ENCODE measurements at regions not wholly inside any gene's neighbourhood (a gene's known extent, or its start where the extent isn't known, plus 50 kb on each side); places are given as distances from the start of the nearest gene placed in this dataset. TPM values are rescaled to one million over a fixed set of nuclear protein-coding genes. Genes with fewer than 3 reads are reported as not detected.

DNA sequence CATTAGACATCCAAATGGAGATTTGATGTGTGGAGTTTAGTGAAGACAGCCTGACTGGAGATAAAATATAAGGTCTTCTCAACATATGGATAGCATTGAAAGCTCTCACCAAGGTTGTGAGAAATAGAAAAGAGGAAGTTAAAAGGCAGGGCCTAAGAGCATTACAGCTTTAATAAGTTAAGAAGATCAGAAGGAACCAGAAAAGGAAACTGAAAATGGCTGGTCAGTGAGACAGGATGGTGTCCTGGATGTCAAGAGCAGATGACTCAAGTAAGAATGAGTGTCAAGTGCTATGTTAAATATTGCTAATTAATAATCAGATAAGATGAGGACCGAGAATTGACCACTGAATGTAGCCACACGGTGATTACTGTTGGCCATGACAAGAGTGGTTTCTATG is 642.9 kb downstream of the STPG2 start:
- no peak overlapping the region for H3K27ac ChIP-seq
- H3K4me3 ChIP-seq (replicated peaks in 1 of 3): no peak overlapping the region
- no peaks in the 10 kb centered on the region for H3K4me1 ChIP-seq
- no peak for DNase-seq
- no peaks in the 10 kb centered on the region for H3K27me3 ChIP-seq
- intact Hi-C loops (cut with DNase I): loop anchor here (10.0 kb wide), 1 partner anchor 594 kb away; no protein-coding TSS in a partner anchor
- no peaks in the 10 kb centered on the region for H3K36me3 ChIP-seq
- H3K9me3 ChIP-seq: no peaks in the 10 kb centered on the region
- TF ChIP-seq POLR2A (IDR thresholded peaks at IDR 0.05): no peak
- TF ChIP-seq, protein P1, sequence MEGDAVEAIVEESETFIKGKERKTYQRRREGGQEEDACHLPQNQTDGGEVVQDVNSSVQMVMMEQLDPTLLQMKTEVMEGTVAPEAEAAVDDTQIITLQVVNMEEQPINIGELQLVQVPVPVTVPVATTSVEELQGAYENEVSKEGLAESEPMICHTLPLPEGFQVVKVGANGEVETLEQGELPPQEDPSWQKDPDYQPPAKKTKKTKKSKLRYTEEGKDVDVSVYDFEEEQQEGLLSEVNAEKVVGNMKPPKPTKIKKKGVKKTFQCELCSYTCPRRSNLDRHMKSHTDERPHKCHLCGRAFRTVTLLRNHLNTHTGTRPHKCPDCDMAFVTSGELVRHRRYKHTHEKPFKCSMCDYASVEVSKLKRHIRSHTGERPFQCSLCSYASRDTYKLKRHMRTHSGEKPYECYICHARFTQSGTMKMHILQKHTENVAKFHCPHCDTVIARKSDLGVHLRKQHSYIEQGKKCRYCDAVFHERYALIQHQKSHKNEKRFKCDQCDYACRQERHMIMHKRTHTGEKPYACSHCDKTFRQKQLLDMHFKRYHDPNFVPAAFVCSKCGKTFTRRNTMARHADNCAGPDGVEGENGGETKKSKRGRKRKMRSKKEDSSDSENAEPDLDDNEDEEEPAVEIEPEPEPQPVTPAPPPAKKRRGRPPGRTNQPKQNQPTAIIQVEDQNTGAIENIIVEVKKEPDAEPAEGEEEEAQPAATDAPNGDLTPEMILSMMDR (IDR thresholded peaks at IDR 0.05): no peak
- WGBS, 2 donors: 92 to 97% methylated on average over 2 of the region's 2 CpGs

DNA sequence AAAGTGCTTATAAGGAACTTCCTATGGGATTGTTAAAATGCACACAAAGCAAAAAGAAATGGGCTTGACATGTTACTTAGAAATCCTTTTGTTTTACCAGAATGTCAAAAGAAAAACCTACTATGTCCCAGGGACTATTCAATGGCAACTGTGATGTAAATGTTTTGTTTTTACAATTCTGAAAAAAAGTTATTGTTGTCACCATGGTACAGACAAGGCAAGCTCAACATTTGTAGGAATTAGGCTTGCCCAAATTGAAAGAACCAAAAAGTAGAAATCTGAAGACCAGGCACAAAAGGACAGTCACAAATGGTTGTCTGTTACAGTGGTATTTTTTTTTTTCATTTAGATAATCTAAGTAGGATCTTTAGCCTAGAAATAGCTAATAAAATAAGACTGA is 638.6 kb downstream of the STPG2 start:
- H3K4me1 ChIP-seq: no peaks in the 10 kb centered on the region
- H3K27ac ChIP-seq: no peak overlapping the region
- no peaks in the 10 kb centered on the region for H3K36me3 ChIP-seq
- no peaks in the 10 kb centered on the region for H3K27me3 ChIP-seq
- H3K4me3 ChIP-seq (replicated peaks in 1 of 3): no peak overlapping the region
- TF ChIP-seq, protein P1 (IDR thresholded peaks at IDR 0.05): no peak
- TF ChIP-seq POLR2A (IDR thresholded peaks at IDR 0.05): no peak
- no peak for DNase-seq
- intact Hi-C loops (cut with DNase I): loop anchor here (10.0 kb wide), 1 partner anchor 590 kb away; no protein-coding TSS in a partner anchor
- no peaks in the 10 kb centered on the region for H3K9me3 ChIP-seq

DNA sequence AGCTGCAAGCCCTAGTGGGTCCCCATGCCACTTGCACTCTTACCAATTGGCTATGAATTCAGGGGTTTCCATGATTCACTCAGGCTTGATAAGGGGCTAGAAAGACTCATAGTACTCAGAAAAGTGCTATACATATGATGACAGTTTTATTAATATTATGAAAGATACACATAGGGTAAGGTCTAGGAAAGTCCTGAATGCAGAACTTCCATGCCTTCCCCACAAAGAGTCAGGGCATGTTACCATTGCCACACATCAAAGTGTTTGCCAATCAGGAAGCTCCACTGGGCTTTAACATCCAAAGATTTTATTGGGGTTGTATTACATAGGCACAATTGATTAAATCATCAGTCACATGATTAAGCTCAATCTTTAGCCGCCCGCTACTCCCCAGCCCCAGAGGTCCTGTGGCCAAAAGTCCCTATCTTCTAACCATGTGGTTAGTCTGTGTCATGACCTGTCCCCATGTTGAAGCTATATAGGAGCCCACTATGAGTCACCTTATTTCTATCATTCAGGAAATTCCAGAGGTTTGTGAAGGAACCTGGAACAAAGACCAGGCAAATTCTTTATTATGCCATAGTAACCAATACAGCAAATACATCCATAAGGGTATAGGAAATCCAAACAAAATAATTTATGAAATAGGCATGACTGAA is 635.6 kb downstream of the STPG2 start:
- TF ChIP-seq, protein P1 (IDR thresholded peaks at IDR 0.05): no peak
- TF ChIP-seq POLR2A (IDR thresholded peaks at IDR 0.05): no peak
- Histone ChIP-seq H3K9me3 (no peaks in the 10 kb centered on the region), H3K27me3 (no peaks in the 10 kb centered on the region), H3K4me1 (no peaks in the 10 kb centered on the region), H3K4me3 (replicated peaks in 1 of 3) (no peak overlapping the region), H3K27ac (no peak overlapping the region), H3K36me3 (no peaks in the 10 kb centered on the region)
- no peak for DNase-seq
- WGBS, 2 donors: 94 to 98% methylated on average over 2 of the region's 2 CpGs
- intact Hi-C loops (cut with DNase I): loop anchor here (10.0 kb wide), 1 partner anchor 587 kb away; no protein-coding TSS in a partner anchor

Small RNAs in the stretch of these regions (small RNA-seq; reads per million reads assigned to genes)
- gene COX7A2P2 (not detected), gene RNU6-34P (not detected)
